Ectodermal cell (in vitro differentiated cells): ENCODE measurements at regions not wholly inside any gene's neighbourhood (a gene's known extent, or its start where the extent isn't known, plus 50 kb on each side); places are given as distances from the start of the nearest gene placed in this dataset.
"Not testable (repeated sequence)": the region's sequence is repeated elsewhere in the genome, so short reads cannot be mapped to it uniquely, and the experiment has no call there.

Source experiments
- H3K27ac ChIP-seq: 2 replicates; pipeline ENCODE4 v1.7.0; 2013; ENCODE audit warnings: mild to moderate bottlenecking, low read depth, low read length; ENCODE audit not compliant: insufficient read depth, poor library complexity, severe bottlenecking
- H3K27me3 ChIP-seq: 2 replicates; pipeline ENCODE4 v1.7.0; 2013; ENCODE audit warnings: mild to moderate bottlenecking, low read length; ENCODE audit not compliant: insufficient read depth, control insufficient read depth, poor library complexity, severe bottlenecking
- H3K36me3 ChIP-seq: one replicate; pipeline ENCODE4 v1.7.0; 2013; ENCODE audit warnings: low read length; ENCODE audit not compliant: control insufficient read depth, insufficient read depth
- H3K4me1 ChIP-seq: one replicate; pipeline ENCODE4 v1.7.0; 2013; ENCODE audit warnings: low read length; ENCODE audit not compliant: control insufficient read depth, insufficient read depth
- H3K4me3 ChIP-seq: 2 replicates; pipeline ENCODE4 v1.7.0; 2013; ENCODE audit warnings: low read depth, low read length, control low read depth; ENCODE audit not compliant: insufficient read depth
- H3K9me3 ChIP-seq: 2 replicates; pipeline ENCODE4 v1.7.0; 2013; ENCODE audit warnings: mild to moderate bottlenecking, low read length, moderate library complexity; ENCODE audit not compliant: control insufficient read depth
- WGBS, 2 experiments: methylation state at CpG; one replicate each; pipeline ENCODE4 v1.1.7; 2013; ENCODE audit warnings: missing lambda C conversion rate in 2 of 2; 5-methylcytosine and 5-hydroxymethylcytosine counted together

DNA sequence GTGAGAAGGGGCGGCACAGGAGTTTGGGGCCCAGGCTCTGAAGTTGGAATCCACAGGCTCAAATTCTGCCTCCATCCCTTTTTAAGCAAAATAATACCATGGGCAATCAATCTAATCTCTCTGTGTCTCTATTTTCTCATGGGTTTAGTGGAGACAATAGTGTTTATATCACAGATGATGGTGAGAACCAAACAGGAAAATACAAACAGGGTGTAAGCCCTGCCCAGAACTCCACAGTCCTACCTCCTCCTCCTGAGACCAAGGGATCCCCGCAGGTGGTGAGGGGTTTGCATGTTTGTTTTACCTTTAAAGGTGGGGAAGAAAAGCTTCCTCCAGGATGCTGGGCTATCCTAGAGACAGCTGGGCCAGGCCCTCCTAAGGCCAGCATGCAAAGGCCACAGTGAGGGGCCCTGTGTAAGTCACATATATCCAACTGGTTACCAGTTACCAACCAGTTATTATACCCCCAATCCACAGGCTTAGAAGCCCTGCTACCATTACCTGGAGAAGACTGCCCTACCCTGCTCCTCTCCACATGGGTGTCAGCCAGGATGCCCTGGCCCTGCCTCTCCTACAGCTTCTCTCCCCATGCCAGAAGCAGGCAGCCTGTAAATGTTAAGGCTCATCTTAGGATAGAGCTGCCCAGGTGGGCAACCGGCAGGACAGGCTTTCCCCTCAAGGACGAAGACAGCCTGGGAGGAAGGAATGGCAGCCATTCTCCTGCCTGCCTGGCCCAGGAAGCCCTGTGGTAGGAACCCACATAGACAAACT, 658.4 kb downstream of the UQCRFS1 start:
- Histone ChIP-seq H3K4me3 (no peak overlapping the region), H3K27ac (no peak overlapping the region), H3K9me3 (no peaks in the 10 kb centered on the region), H3K27me3 (no peaks in the 10 kb centered on the region), H3K36me3 (no peaks in the 10 kb centered on the region), H3K4me1 (no peaks in the 10 kb centered on the region)
- WGBS, 2 experiments: 85 to 90% methylated on average over 4 of the region's 4 CpGs

DNA sequence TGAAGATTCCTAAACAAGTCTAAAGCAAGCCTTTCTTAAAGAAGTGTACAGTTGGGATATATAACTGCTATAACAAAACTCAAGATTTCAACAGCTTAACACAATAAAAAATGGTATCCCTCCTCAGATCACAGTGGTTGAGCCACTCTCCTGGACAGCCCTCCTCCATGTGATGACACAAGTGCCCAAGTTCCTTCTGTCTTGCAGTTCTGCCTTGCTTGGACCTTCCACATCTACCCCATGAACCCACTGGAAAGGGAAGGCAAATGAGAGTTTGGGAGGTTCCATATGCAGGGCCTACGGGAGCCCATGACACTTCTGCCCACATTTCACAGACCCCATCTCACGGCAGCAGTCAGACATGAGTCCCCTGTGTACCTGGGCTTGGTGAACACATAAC, 659.2 kb downstream of the UQCRFS1 start:
- Histone ChIP-seq H3K36me3 (no peaks in the 10 kb centered on the region), H3K9me3 (no peaks in the 10 kb centered on the region), H3K4me1 (no peaks in the 10 kb centered on the region), H3K27me3 (no peaks in the 10 kb centered on the region), H3K27ac (no peak overlapping the region), H3K4me3 (no peak overlapping the region)
- WGBS, 2 experiments: 93 to 97% methylated on average over 2 of the region's 2 CpGs

DNA sequence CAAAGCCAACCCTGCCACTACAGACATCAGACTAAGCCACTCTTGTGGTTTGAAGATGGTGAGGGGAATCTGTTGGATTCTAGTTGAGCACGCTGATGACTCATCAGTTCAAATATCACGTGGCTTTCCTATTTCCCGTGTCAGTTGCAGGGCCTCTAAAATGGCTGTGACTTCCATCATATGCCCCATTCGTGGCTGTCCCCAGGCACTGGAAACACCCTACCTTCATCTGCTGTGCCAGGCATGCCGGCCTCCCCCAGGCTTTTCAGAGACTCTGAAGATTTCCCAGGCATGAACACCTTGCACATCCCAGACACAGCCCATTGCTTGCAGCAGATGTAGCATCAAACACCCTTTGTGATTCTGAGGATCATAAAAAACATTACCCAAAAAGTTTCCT, 659.9 kb downstream of the UQCRFS1 start:
- Histone ChIP-seq H3K4me1 (no peaks in the 10 kb centered on the region), H3K27ac (no peak overlapping the region), H3K36me3 (no peaks in the 10 kb centered on the region), H3K4me3 (no peak overlapping the region), H3K27me3 (no peaks in the 10 kb centered on the region), H3K9me3 (no peaks in the 10 kb centered on the region)
- WGBS, 2 experiments: 94 to 95% methylated on average over 5 of the region's 5 CpGs

DNA sequence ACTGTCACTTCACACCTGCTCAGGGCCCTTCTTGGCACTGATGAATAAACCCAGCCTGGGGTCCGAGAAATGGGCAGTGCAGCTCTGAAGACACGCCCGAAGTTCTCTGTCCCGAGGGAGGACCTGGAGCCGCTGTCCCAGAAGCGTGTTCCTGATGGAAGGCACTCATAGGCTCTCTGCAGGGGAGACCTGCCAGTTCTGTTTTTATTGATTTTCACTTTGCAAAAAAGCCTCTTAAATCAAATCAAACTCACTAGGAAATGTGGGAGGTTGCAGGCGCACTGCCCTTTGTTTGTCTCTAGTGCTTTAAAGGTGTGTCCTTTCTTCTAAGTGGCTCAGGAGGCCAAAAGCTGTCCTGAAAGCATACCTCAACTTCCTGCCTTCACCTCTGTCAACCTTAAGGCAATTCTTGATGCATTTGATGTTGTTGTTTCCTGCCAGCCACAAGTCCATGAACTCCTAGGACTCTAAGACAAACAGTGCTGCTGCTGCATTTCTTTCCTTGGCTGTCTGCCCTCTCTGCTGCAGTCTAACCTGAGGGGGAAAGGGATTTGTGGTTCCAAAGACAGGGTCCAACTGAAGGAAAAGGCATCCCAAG, 663.2 kb downstream of the UQCRFS1 start:
- 80 to 82% methylated on average over 7 of the region's 7 CpGs for WGBS, 2 experiments

DNA sequence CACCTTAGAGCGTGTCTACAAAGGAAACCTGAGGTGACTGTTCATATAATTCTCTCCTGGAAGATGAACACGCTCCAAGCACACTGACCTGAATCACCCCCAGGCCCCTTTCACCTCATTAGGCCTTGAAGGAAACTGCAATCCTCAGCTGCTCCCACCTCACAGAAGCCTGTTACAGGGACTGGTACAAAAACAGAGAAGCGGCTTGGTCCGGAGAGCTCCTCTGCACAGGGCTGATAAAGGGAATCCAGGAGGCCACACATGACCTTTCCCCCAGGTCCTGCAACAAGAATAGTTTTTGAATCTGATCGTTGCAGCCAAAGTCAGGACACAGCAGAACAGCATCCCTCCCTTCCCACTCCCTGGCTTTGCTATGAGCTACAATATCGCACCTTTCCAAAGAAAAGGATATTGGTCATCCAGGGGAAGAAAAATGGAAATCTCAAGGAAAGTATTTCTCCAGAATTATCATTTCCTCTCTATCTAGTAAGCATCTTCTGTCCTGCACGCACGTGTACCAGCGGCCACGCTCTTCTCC, 666.7 kb downstream of the UQCRFS1 start:
- 94 to 99% methylated on average over 10 of the region's 10 CpGs for WGBS, 2 experiments
- Histone ChIP-seq H3K27me3 (no peaks in the 10 kb centered on the region), H3K4me1 (no peaks in the 10 kb centered on the region), H3K9me3 (no peaks in the 10 kb centered on the region), H3K4me3 (no peak overlapping the region), H3K36me3 (no peaks in the 10 kb centered on the region), H3K27ac (no peak overlapping the region)

More for the DNA sequence above, 663.2 kb downstream of the UQCRFS1 start:
- Histone ChIP-seq H3K9me3 (no peaks in the 10 kb centered on the region), H3K4me1 (no peaks in the 10 kb centered on the region), H3K36me3 (no peaks in the 10 kb centered on the region), H3K4me3 (no peak overlapping the region), H3K27me3 (no peaks in the 10 kb centered on the region), H3K27ac (no peak overlapping the region)

DNA sequence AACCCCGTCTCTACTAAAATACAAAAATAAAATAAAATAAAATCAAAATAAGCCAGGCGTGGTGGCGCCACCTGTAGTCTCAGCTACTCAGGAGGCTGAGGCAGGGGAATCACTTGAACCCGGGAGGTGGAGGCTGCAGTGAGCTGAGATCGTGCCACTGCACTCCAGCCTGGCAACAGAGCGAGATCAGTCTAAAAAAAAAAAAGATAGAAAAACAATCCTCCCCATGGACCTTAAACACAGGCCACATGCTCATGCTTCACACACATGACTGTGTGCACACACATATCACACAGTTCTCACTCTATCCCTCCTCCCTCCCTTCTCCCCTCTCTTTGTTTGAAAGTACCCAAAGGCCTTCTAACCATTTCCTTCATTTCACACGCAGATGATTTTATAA, 667.6 kb downstream of the UQCRFS1 start:
- H3K4me1 ChIP-seq, H3K27me3 ChIP-seq, H3K36me3 ChIP-seq, H3K27ac ChIP-seq, H3K4me3 ChIP-seq, H3K9me3 ChIP-seq: not testable (repeated sequence)
- WGBS, 2 experiments: 91 to 92% methylated on average over 7 of the region's 7 CpGs

DNA sequence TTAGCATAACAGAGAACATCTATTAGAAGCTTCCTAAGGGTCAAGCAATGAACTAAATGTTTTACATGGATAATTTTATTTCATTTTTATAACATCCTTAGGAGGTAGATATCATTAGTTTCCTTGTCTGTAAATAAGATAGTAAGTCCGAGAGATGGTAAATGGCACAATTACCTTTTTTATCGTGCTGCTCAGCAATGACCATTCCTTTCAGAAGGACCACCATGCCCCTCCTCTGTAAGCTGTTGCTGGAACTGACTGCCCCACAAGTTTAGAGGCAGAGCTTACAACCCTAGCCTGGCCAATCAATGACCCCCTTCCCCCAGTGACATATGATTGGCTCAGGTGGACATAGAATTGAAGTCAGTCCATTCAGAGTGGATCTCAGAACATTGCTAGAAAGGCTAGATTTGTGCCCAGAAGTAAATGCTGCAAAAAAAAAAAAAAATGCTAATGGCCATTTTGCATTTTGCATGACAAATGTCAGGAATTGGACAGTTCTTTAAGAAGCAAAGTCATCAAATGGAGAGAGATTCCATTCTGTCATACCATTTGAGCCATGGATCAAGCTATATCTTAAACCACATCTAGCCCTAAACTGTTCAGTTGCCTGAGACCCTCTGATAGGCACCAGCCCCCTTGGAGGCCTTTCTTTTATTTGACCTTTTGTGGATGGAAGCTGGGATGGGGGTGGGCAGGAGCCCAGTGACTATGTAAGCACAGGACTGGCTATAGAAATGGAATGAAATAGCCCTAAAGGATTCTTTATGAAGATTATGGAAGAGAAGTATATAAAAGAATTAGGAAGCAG, 668.3 kb downstream of the UQCRFS1 start:
- no peak overlapping the region for H3K4me3 ChIP-seq
- H3K4me1 ChIP-seq: no peaks in the 10 kb centered on the region
- H3K27me3 ChIP-seq: no peaks in the 10 kb centered on the region
- no peak overlapping the region for H3K27ac ChIP-seq
- H3K36me3 ChIP-seq: no peaks in the 10 kb centered on the region
- 91 to 94% methylated on average over 2 of the region's 2 CpGs for WGBS, 2 experiments
- no peaks in the 10 kb centered on the region for H3K9me3 ChIP-seq

DNA sequence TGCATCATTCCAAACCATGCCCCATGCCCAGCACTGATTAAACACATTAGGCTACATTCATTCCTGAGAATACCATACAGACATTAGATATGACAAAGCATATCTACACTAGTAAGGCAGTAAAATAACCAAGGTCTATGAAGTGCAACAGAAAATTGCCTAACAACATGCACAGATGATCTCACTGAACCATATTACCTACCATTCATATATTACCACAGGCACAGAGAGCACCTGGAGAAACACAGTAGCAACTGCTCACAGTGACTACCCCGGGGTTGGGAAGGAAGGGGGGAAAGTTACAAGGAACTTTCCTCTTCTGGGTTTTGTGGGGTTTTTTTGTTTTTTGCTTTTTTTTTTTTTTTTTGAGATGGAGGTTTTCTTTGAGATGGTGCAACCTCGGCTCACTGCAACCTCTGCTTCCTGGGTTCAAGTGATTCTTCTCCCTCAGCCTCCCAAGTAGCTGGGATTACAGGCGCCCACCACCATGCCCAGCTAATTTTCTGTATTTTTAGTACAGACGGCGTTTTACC, 669.6 kb downstream of the UQCRFS1 start:
- Histone ChIP-seq H3K27ac (no peak overlapping the region), H3K36me3 (no peaks in the 10 kb centered on the region), H3K4me1 (no peaks in the 10 kb centered on the region), H3K4me3 (no peak overlapping the region), H3K27me3 (no peaks in the 10 kb centered on the region), H3K9me3 (no peaks in the 10 kb centered on the region)
- 79 to 83% methylated on average over 5 of the region's 5 CpGs for WGBS, 2 experiments

DNA sequence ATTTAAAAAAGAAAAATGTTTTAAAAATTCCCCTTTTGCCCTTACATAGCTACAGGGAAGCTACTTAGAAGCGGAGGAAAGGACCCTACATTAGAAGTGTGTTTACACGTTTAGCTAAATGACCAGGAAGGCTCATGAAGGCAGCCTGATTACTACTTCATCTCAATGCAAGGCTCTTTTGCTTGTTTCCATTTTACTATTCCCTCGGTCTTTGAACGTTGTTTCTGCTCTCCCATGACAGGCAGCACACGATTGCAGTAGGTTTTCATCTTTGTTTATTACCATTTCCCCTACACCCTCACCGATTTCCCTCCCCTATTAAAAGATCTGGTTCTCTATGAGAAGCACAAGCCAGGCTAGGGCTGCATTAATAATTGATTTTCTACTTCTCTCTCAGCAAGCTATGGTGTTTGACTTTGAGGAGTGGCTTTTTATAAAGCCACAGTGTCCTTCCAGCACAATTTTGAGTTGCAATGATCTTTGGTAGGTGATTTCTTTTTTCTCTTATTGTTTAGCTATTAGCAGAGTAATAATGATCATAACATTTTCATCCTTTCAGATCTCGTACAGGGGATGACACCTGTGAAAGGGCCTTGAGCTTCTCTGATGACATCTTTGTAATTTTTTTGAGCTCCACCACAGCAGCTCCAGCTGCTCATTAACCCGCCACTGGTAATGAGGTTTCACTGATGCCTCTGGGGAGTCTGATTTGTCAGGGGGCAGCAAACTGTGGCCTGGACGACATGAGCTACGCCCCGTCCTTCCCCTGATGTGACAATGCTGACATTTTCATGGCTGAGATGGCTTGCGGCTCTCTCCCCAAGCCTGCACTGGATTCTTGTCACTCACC, 670.3 kb downstream of the UQCRFS1 start:
- 90 to 92% methylated on average over 12 of the region's 12 CpGs for WGBS, 2 experiments
- H3K36me3 ChIP-seq: no peaks in the 10 kb centered on the region
- no peaks in the 10 kb centered on the region for H3K27me3 ChIP-seq
- H3K4me1 ChIP-seq: no peaks in the 10 kb centered on the region
- H3K27ac ChIP-seq: no peak overlapping the region
- no peak overlapping the region for H3K4me3 ChIP-seq
- H3K9me3 ChIP-seq: peaks cover under 1% of the 10 kb centered on the region
